Panc1 (cell line): ENCODE measurements at regions not wholly inside any gene's neighbourhood (a gene's known extent, or its start where the extent isn't known, plus 50 kb on each side); places are given as distances from the start of the nearest gene placed in this dataset.

ENCODE experiments used
- ATAC-seq: fragments of 200-7000 bp; cut with Tn5 transposase; 2 replicates; pipeline ENCODE4 v1.9.1; 2020; ENCODE audit warnings: mild to moderate bottlenecking, moderate library complexity
- BruUV-seq: library from RNA; stranded (reverse); fragments of 400-500 nt; replicated peaks from 2 replicates; lab custom pipeline; 2021; lab: Mats Ljungman, UMichigan
- CTCF ChIA-PET: fragments of 300-600 bp; sonication (Branson Sonifier 250); formaldehyde crosslinking; loops from one replicate; lab custom pipeline; 2022; ENCODE audit warnings: antibody characterized with exemption; lab: Charles Lee
- POLR2A ChIA-PET: fragments of 300-600 bp; sonication (Branson Sonifier 250); formaldehyde crosslinking; loops from one replicate; lab custom pipeline; 2022; ENCODE audit warnings: antibody characterized with exemption; lab: Charles Lee
- DNase-seq: peaks from one replicate; pipeline ENCODE4 v3.0.0-alpha.2; 2010; ENCODE audit warnings: low read depth, low spot score
- H3K27ac ChIP-seq: 2 replicates; pipeline ENCODE4 v1.5.1; 2011; ENCODE audit warnings: mild to moderate bottlenecking, low read length, inconsistent platforms
- H3K27me3 ChIP-seq: fragments of 200-500 bp; sonication (Bioruptor generic); 2 replicates; pipeline ENCODE4 v1.6.0; 2014; ENCODE audit warnings: low read length, inconsistent platforms; ENCODE audit not compliant: control insufficient read depth, insufficient read depth
- H3K36me3 ChIP-seq: fragments of 200-500 bp; sonication (Bioruptor generic); 2 replicates; pipeline ENCODE4 v1.5.1; 2014; ENCODE audit warnings: inconsistent platforms, mild to moderate bottlenecking, low read length, moderate library complexity; ENCODE audit not compliant: control insufficient read depth, insufficient read depth
- H3K4me1 ChIP-seq: 2 replicates; pipeline ENCODE4 v1.5.1; 2011; ENCODE audit warnings: inconsistent platforms, mild to moderate bottlenecking, low read length, moderate library complexity; ENCODE audit not compliant: control insufficient read depth, insufficient read depth
- H3K4me3 ChIP-seq, 2 experiments: 2 replicates each; pipeline ENCODE4 v1.5.1; 2011 to 2012; ENCODE audit warnings: low read depth in 2 of 2, low read length in 2 of 2, mild to moderate bottlenecking in 2 of 2, inconsistent platforms in 1 of 2, moderate library complexity in 1 of 2
- H3K9me3 ChIP-seq: fragments of 200-500 bp; sonication (Bioruptor generic); 2 replicates; pipeline ENCODE4 v1.5.1; 2014; ENCODE audit warnings: low read depth, mild to moderate bottlenecking, inconsistent platforms, low read length, moderate library complexity; ENCODE audit not compliant: control insufficient read depth, insufficient read depth
- CTCF ChIP-seq: fragments of 450-650 bp; IDR thresholded peaks from 2 replicates; pipeline ENCODE4 v1.5.1; 2017; ENCODE audit warnings: mild to moderate bottlenecking
- POLR2AphosphoS5 ChIP-seq: IDR thresholded peaks from 2 replicates; pipeline ENCODE4 v1.6.1; 2012; ENCODE audit warnings: mild to moderate bottlenecking, low read depth, low read length, moderate library complexity
- REST ChIP-seq, 2 experiments: IDR thresholded peaks; 2 replicates each; pipeline ENCODE4 v1.6.1; 2011 to 2012; ENCODE audit warnings: low read depth in 2 of 2, control low read depth in 1 of 2, low read length in 1 of 2, mild to moderate bottlenecking in 1 of 2, moderate library complexity in 1 of 2; ENCODE audit not compliant: insufficient read depth in 1 of 2
- SIN3A ChIP-seq: IDR thresholded peaks from 2 replicates; pipeline ENCODE4 v1.6.1; 2012; ENCODE audit warnings: low read depth, mild to moderate bottlenecking, low read length, moderate library complexity, borderline replicate concordance; ENCODE audit not compliant: insufficient read depth
- TCF7L2 ChIP-seq: IDR thresholded peaks from 2 replicates; pipeline ENCODE4 v1.6.1; 2011; ENCODE audit warnings: mild to moderate bottlenecking, low read depth, low read length, inconsistent platforms
- in situ Hi-C: cut with HindIII; loops from 2 replicates; pipeline ENCODE4 v1.10.0; 2016; ENCODE audit warnings: low sequenced_read_pairs, low pct_unique_long_range_greater_than_20kb
- intact Hi-C: fragments of 100-400 bp; cut with micrococcal nuclease; formaldehyde crosslinking; loops from one replicate; pipeline ENCODE4 v1.10.0; 2022; ENCODE audit not compliant: unreplicated experiment

GRCh38 chr1:114302821-114303220 lies 149.2 kb upstream of the SYT6 start:
- CTCF ChIA-PET: no interaction called here
- peaks cover 3% of the 10 kb centered on the region; the same call in 1 of the 2 replicates for H3K27me3 ChIP-seq
- no peak overlapping the region for H3K4me3 ChIP-seq
- no peaks in the 10 kb centered on the region for H3K4me1 ChIP-seq
- no peak for TF ChIP-seq SIN3A
- no peak for TF ChIP-seq CTCF
- no peaks in the 10 kb centered on the region for H3K36me3 ChIP-seq
- POLR2A ChIA-PET: no interaction called here
- in situ Hi-C loops (no loop called here), intact Hi-C loops (no loop called here)
- no peak for ATAC-seq
- H3K9me3 ChIP-seq: no peaks in the 10 kb centered on the region
- H3K27ac ChIP-seq: no peak overlapping the region
- DNase-seq: no peak
- BruUV-seq: no TSS peak

- CTCF ChIA-PET: no interaction called here
- ATAC-seq (no peak), DNase-seq (no peak)
- Histone ChIP-seq H3K36me3 (no peaks in the 10 kb centered on the region), H3K27ac (no peak overlapping the region), H3K27me3 (peaks cover 6% of the 10 kb centered on the region; the same call in 1 of the 2 replicates), H3K4me1 (no peaks in the 10 kb centered on the region), H3K9me3 (no peaks in the 10 kb centered on the region), H3K4me3 (no peak overlapping the region)
- TF ChIP-seq POLR2AphosphoS5 (no peak), CTCF (no peak), SIN3A (no peak), REST (IDR thresholded peaks at IDR 0.05; ENCODE audit: insufficient read depth in 1 of 2, low read depth in 2 of 2, low read length in 1 of 2) (no peak), TCF7L2 (no peak)
- in situ Hi-C loops: no loop called here
- intact Hi-C loops: no loop called here
- no TSS peak for BruUV-seq
- POLR2A ChIA-PET: no interaction called here
Observed at GRCh38 chr1:114299331-114299975, 145.8 kb upstream of the SYT6 start.
